Duodenal mucosa (tissue), 2 donors: ENCODE measurements at regions not wholly inside any gene's neighbourhood (a gene's known extent, or its start where the extent isn't known, plus 50 kb on each side); places are given as distances from the start of the nearest gene placed in this dataset.

Source experiments
- H3K27ac ChIP-seq: one replicate; pipeline ENCODE4 v1.7.0; 2013; ENCODE audit warnings: low read depth, low read length
- H3K27me3 ChIP-seq, 2 donors: one replicate each; pipeline ENCODE4 v1.7.0; 2013; ENCODE audit warnings: low read length in 2 of 2, control low read depth in 1 of 2; ENCODE audit not compliant: insufficient read depth in 2 of 2, control insufficient read depth in 1 of 2
- H3K36me3 ChIP-seq, 2 donors: one replicate each; pipeline ENCODE4 v1.7.0; 2013; ENCODE audit warnings: low read length in 2 of 2, control low read depth in 1 of 2; ENCODE audit not compliant: insufficient read depth in 2 of 2, control insufficient read depth in 1 of 2
- H3K4me1 ChIP-seq, 2 donors: one replicate each; pipeline ENCODE4 v1.7.0; 2013; ENCODE audit warnings: low read length in 2 of 2, control low read depth in 1 of 2; ENCODE audit not compliant: insufficient read depth in 2 of 2, control insufficient read depth in 1 of 2
- H3K4me3 ChIP-seq, 2 donors: one replicate each; pipeline ENCODE4 v1.7.0; 2013; ENCODE audit warnings: low read length in 2 of 2, low read depth in 1 of 2
- H3K9ac ChIP-seq, 2 donors: one replicate each; pipeline ENCODE4 v1.7.0; 2013; ENCODE audit warnings: low read length in 2 of 2, low read depth in 1 of 2
- H3K9me3 ChIP-seq, 2 donors: one replicate each; pipeline ENCODE4 v1.7.0; 2013; ENCODE audit warnings: low read length in 2 of 2, control low read depth in 1 of 2; ENCODE audit not compliant: control insufficient read depth in 1 of 2

DNA sequence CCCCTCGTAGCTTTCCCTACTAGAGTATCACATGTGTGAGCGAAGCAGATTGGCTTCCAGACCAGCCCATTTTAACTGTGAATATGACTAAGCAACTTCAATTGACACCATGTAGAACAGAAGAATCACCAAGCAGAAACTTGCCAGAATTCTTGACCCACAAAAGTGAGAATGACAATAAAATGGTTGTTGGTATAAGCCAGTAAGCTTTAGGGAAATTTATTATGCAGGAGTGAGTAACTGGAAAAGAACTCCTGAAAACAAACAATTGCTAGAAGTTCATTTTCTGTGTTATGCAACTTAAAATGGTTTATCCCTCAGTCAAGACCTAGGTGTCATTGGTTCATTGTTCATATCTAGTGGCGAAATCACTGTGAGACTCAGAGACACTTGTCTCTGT is 303.1 kb downstream of the DMRT2 start:
- H3K4me1 ChIP-seq, result no peaks in the 10 kb centered on the region

DNA sequence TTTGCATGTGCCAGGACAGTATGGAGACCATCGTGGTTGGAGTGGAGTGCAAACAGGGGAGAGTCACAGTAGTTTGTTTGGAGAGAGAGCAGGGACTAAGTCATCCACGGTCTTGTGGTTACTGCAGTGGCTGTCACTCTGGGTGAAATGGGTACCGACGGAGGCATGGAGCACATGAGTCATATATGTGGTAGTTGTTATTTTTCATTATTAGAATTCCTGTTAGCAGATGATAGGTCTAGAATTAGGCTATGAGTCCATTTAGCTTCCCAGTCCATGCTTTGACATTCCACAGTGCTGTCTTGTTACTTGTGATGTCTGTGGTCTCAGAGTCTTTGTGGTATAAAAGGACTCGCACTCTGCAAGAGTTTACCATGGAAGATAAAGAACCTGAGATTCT is 303.9 kb downstream of the DMRT2 start:
- Histone ChIP-seq H3K4me1 (no peaks in the 10 kb centered on the region), H3K27ac (no peak overlapping the region), H3K9me3 (no peaks in the 10 kb centered on the region), H3K9ac (no peak overlapping the region), H3K27me3 (no peaks in the 10 kb centered on the region), H3K36me3 (no peaks in the 10 kb centered on the region), H3K4me3 (no peak overlapping the region)

More for the DNA sequence above, 303.1 kb downstream of the DMRT2 start:
- Histone ChIP-seq H3K9me3 (no peaks in the 10 kb centered on the region), H3K9ac (no peak overlapping the region), H3K27ac (no peak overlapping the region), H3K4me3 (no peak overlapping the region), H3K27me3 (no peaks in the 10 kb centered on the region), H3K36me3 (no peaks in the 10 kb centered on the region)

DNA sequence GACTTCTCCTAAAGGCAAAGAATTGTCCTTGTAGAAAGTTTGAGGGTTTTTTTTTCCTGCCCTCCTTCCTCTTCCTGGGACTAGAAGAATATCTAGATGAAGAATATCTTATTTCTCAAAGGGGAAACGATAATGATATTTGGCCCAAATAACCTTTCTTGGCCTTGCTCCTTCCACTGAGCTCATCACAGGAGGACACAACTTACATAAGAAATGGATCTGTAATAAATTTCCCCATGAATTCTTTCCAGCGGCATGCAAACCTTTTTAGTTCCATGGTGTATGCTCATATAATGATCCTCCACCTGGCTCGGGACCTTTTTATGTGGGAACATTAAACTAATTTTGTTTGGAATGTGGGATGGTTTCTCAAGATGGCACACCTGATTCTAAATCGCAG is 304.4 kb downstream of the DMRT2 start:
- no peaks in the 10 kb centered on the region for H3K36me3 ChIP-seq
- no peak overlapping the region for H3K4me3 ChIP-seq
- no peaks in the 10 kb centered on the region for H3K4me1 ChIP-seq
- no peak overlapping the region for H3K27ac ChIP-seq
- H3K27me3 ChIP-seq, result no peaks in the 10 kb centered on the region
- H3K9me3 ChIP-seq, result no peaks in the 10 kb centered on the region
- H3K9ac ChIP-seq, result no peak overlapping the region

DNA sequence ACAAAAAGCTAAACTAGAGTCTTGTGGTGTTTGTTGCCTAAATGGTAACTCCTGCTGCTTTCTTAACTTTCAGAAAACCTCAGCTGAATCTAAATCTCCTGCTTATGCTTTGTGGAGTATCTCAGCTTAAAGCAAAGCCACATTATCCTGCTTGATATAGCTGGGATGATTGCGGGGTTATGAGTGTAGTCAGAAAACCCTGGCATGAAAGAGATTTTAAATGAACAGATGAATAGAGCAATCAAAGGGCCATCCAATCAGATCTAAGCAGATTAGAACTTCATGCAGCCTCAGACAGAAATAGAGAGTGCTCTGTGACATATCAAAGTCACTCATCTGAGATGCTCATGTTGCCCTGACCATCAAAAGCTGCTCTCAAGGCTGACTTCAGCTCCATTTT is 305.5 kb downstream of the DMRT2 start:
- Histone ChIP-seq H3K9me3 (no peaks in the 10 kb centered on the region), H3K4me3 (no peak overlapping the region), H3K4me1 (no peaks in the 10 kb centered on the region)

DNA sequence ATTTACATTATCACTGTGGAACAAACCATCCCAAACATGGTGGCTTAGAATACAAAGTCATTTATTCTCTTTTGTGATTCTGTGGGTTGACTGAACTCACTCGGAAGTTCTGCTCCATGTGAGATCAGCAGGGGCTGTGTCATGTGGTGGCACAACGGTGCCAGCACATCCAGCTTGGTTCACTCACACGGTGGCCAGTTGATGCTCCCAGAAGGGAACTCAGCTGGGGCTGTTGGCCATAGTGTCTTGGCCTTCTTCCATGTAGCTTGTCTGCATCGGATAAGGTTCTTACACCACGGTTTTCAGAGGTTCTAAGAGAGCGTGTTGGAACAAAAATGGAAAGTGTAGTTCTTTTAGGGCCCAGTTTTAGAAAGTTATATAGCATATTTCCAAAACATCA is 312.7 kb downstream of the DMRT2 start:
- no peak overlapping the region for H3K4me3 ChIP-seq
- H3K27ac ChIP-seq, result no peak overlapping the region
- H3K36me3 ChIP-seq, result no peaks in the 10 kb centered on the region
- no peaks in the 10 kb centered on the region for H3K27me3 ChIP-seq
- H3K9me3 ChIP-seq, result no peaks in the 10 kb centered on the region
- H3K9ac ChIP-seq, result no peak overlapping the region
- H3K4me1 ChIP-seq, result no peaks in the 10 kb centered on the region

More for the DNA sequence above, 305.5 kb downstream of the DMRT2 start:
- Histone ChIP-seq H3K36me3 (no peaks in the 10 kb centered on the region), H3K27ac (no peak overlapping the region), H3K9ac (no peak overlapping the region), H3K27me3 (no peaks in the 10 kb centered on the region)

DNA sequence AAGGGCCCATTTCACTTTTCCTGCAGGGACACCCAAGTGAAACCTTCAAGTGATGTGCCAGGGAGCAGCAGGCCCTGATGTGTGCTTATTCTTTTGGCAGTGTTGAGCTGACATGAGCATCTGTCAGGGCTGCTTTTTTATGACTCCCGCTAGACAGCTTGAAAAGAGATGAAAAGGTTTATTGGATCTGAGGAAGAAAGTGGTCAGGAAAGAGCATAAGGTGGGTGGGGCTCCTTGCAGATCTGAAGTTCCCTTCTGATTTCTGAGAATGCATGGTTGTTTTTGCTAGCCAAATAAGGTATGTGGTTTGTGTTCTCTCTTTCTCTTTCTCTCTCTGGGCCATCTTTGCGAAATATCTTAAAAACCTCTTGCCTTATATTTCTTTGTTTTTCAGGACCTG is 316.1 kb downstream of the DMRT2 start:
- Histone ChIP-seq H3K9me3 (no peaks in the 10 kb centered on the region), H3K4me1 (no peaks in the 10 kb centered on the region), H3K9ac (no peak overlapping the region), H3K27ac (no peak overlapping the region), H3K4me3 (no peak overlapping the region), H3K36me3 (no peaks in the 10 kb centered on the region), H3K27me3 (no peaks in the 10 kb centered on the region)

DNA sequence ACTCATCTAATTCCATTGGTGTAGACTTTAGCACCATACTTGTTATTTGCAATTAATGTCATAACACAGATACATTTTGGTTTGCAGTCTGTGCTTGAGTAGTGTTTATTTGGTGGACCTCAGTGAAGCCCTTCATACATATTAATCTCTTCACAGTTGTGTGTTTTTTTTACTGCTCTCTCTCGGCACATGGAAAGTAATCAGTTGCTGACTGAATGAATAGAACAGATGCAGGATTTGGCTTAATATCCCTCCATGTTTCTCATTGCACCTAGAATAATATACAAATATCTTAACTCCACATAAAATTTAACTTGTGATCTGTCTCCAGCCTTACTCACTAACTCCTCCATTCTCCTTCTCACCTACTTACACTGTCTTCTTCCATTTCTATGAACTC is 319.1 kb downstream of the DMRT2 start:
- no peak overlapping the region for H3K9ac ChIP-seq
- no peaks in the 10 kb centered on the region for H3K27me3 ChIP-seq
- no peak overlapping the region for H3K27ac ChIP-seq
- no peaks in the 10 kb centered on the region for H3K9me3 ChIP-seq
- no peaks in the 10 kb centered on the region for H3K36me3 ChIP-seq
- H3K4me1 ChIP-seq, result no peaks in the 10 kb centered on the region
- H3K4me3 ChIP-seq, result no peak overlapping the region

DNA sequence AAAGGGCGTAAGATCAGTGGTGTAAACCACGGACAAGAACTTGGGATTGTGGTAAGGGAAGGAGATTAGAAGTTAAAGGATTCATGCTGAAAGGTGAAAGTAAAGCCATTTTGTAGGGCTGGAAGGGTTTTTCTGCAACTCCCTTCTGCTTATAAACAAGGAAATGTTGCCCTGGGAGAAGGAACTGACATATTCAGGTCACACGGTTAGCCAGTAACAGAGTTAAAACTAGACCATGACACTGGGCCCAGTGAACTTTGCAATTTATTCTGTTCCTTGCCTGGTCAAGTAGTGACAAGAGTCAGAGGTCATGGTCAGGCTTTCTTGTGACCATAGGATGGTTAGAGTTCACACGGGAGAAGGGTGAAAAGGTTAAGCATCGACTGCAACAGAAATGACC is 323.3 kb downstream of the DMRT2 start:
- no peaks in the 10 kb centered on the region for H3K9me3 ChIP-seq
- no peak overlapping the region for H3K9ac ChIP-seq
- no peaks in the 10 kb centered on the region for H3K4me1 ChIP-seq
- H3K36me3 ChIP-seq, result no peaks in the 10 kb centered on the region
- H3K4me3 ChIP-seq, result no peak overlapping the region
- H3K27ac ChIP-seq, result no peak overlapping the region
- no peaks in the 10 kb centered on the region for H3K27me3 ChIP-seq

DNA sequence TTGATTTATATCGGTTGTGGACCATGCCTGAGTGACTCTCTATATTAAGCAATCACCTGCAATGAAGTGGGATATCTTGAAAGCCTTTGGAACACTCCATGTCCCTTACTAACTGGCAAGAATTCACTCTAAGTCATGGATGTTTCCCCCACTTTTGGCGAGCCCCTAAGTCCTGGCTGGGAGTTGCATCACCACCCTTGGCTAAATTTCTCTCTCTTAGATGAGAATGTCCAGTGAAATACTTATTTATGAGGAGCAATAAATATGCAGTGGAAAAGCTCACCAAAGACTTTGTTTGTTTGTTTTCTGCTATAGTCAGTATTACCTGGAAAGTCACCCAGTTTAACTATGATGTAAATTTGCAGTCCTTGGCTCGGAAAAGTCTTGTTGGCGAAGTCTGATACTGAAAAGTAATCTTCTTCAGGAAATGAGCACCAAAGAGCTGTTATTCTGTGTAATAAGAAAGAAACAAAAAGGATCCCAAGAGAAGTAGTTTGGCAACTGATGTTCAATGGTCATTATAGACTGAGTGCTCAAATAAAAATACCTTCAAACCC is 333.8 kb downstream of the DMRT2 start:
- H3K27me3 ChIP-seq, result no peaks in the 10 kb centered on the region

DNA sequence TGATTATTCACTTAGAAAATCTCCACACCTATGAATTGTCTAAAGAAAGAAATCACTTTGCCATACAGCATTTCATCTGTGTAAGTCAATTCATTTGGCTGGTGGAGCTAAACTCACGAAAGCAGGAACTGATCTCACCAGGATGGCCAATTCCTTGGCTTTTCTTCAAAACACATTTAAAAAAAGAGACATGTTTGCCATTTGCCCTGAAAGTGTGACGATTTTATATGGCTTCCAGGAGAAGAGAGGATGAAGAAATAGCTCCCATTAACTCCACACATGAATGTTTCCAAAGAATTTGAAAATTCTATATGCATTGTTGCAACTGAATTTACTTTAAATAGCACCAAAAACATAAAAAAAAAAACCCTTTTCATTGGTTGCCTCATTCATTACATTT is 334.7 kb downstream of the DMRT2 start:
- H3K36me3 ChIP-seq, result no peaks in the 10 kb centered on the region
- no peaks in the 10 kb centered on the region for H3K4me1 ChIP-seq
- no peaks in the 10 kb centered on the region for H3K27me3 ChIP-seq
- H3K4me3 ChIP-seq, result no peak overlapping the region
- H3K27ac ChIP-seq, result no peak overlapping the region
- no peak overlapping the region for H3K9ac ChIP-seq
- H3K9me3 ChIP-seq, result no peaks in the 10 kb centered on the region

More for the DNA sequence above, 333.8 kb downstream of the DMRT2 start:
- H3K4me3 ChIP-seq, result no peak overlapping the region
- no peak overlapping the region for H3K9ac ChIP-seq
- H3K27ac ChIP-seq, result no peak overlapping the region
- no peaks in the 10 kb centered on the region for H3K36me3 ChIP-seq
- no peaks in the 10 kb centered on the region for H3K9me3 ChIP-seq
- H3K4me1 ChIP-seq, result no peaks in the 10 kb centered on the region

DNA sequence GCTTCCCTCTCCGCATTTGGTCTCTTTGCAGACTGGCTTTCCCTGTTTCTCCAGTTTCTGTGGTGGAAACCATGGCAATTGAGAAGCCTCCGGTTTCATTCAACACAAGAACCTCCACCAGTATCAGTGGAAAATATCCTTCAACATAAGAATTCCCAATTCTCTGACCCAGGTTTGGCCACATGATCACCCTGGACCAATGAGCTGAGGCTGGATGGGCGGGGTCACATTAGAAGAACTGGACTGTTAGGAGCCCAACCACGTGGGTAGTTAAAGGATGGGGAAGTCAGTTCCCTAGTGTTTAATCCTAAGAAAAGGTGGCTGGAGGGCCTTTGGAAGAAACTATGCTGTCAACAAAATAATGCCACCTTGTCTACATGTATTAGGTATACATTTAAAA is 336.3 kb downstream of the DMRT2 start:
- Histone ChIP-seq H3K27ac (no peak overlapping the region), H3K9me3 (no peaks in the 10 kb centered on the region), H3K9ac (no peak overlapping the region), H3K27me3 (no peaks in the 10 kb centered on the region), H3K4me1 (no peaks in the 10 kb centered on the region), H3K36me3 (no peaks in the 10 kb centered on the region), H3K4me3 (no peak overlapping the region)
